ENCODE measurements at regions not wholly inside any gene's neighbourhood (a gene's known extent, or its start where the extent isn't known, plus 50 kb on each side); places are given as distances from the start of the nearest gene placed in this dataset.
"Not testable (repeated sequence)": the region's sequence is repeated elsewhere in the genome, so short reads cannot be mapped to it uniquely, and the experiment has no call there.

DNA sequence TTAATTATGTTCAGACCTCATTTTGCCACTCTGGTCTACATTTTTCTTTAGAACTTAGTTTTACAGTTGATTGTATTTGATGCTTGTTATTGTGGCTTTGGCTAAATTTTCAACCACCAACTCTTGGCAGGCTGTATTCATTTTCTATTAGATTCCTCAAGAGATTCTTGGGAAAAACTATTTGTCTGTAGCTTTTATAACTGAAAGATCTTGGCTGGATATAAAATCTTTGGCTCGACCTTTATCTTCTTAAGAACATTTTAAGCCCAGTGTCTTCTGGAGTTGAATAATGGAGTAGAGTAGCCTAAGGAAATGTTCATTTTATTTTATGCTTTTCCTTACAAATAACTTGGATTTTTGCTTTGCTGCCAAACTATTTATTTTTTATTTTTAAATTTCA, 848.5 kb downstream of the PCDH17 start:
- DNase-seq (ENCODE audit: low read depth): no peak

DNA sequence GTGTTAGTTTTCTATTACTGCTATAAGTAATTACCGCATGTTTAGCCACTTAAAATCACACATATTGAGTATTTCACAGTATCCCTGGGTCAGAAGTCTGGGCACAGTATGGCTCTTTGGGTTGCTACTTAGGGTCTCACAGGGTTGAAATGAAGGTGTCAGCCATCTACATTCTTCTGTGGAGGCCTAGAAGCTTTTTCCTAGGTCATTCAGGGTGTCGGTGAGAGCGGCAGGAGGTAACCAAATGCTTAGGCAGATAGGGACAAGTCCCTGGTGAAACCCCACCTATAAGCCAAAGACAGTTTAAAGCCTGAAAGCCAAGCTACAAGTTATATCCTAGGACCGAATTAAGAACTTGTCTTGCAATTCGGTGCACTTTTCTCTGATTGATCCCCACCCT, 856.7 kb downstream of the PCDH17 start:
- DNase-seq (ENCODE audit: low read depth): no peak

DNA sequence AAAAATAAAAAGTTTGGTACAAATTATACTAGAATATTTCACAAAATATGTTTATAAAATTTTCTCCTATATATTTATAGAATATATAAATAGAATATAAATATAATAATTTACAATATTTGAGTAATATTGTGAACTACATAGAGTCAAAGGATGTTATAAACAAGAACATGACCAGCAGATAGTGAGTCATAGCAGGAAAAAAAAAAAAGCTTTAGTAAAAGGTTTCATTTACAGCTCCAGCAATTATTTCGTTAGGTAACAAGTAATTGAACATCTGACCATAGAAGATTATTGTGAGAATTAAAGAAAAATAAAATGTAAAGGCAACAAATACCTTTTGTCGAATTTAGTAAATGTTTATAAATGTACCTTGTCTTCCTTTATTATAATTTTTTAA, 864.1 kb downstream of the PCDH17 start:
- no peak for DNase-seq (ENCODE audit: low read depth)

DNA sequence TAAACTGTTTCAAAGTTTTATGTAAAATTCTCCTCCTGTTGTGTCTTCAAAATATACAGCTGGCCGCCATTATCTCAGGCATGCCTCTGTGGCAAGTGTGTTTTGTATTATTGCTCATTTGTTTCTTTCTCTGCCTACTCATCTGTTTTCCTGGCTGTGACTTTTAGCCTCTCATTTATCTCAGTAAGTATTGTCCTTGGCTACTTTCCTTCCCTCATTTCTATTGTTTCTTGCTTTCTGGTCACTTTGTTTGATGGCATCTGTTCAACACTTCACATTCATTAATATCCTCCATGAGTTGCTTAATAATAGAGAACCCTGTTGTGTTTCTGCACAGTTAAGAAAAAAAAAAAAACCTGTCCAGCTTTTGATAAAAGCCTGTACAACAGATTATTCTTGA, 869.4 kb downstream of the PCDH17 start:
- no peak for DNase-seq (ENCODE audit: low read depth)

DNA sequence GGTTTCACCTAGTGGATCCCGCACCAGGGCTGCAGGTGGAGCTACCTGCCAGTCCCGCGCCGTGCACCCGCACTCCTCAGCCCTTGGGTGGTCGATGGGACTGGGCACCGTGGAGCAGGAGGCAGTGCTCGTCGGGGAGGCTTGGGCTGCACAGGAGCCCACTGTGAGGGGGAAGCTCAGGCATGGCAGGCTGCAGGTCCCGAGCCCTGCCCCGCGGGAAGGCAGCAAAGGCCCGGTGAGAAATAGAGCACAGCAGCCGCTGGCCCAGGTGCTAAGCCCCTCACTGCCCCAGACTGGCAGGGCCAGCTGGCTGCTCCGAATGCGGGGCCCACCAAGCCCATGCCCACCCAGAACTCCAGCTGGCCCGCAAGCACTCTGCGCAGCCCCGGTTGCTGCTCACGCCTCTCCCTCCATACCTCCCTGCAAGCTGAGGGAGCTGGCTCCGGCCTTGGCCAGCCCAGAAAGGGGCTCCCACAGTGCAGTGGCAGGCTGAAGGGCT, 872.7 kb downstream of the PCDH17 start:
- not testable (repeated sequence) for DNase-seq (ENCODE audit: low read depth)

DNA sequence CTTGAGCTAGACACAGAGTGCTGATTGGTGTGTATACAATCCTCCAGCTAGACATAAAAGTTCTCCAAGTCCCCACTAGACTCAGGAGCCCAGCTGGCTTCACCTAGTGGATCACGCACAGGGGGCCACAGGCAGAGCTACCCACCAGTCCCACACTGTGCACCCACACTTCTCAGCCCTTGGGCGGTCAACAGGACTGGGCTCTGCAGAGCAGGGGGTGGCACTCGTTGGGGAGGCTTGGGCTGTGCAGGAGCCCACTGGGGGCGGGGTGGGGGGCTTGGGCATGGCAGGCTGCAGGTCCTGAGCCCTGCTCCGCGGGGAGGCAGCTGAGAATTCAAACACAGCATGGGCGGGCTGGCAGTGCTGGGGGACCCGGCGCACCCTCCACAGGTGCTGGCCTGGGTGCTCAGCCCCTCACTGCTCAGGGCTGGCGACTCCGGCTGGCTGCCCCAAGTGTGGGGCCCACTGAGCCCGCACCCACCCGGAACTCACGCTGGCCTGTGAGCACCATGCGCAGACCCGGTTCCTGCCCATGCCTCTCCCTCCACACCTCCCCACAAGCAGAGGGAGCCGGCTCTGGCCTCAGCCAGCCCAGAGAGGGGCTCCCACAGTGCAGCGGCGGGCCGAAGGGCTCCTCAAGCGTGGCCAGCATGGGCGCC, 873.8 kb downstream of the PCDH17 start:
- DNase-seq (ENCODE audit: low read depth): not testable (repeated sequence)

DNA sequence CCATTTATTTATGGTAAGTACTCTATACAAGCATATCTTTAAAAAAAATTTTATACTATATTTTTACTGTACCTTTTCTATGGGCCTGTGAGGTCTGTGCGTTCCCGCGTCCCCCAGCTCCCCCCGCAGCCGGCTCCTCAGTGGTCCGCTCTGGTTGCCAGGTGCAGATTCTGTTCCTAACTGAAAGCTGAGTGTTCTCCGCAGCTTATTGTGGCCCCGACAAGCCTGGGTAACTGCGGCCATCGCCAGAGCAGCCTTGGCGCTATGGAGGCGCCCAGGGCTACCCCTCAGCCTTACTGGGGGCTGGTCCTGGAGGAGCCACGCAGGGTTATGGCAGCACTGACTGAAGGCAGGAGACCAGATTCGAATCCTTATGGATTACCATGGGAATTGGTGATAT, 896.8 kb downstream of the PCDH17 start:
- no peak for DNase-seq (ENCODE audit: low read depth)

DNA sequence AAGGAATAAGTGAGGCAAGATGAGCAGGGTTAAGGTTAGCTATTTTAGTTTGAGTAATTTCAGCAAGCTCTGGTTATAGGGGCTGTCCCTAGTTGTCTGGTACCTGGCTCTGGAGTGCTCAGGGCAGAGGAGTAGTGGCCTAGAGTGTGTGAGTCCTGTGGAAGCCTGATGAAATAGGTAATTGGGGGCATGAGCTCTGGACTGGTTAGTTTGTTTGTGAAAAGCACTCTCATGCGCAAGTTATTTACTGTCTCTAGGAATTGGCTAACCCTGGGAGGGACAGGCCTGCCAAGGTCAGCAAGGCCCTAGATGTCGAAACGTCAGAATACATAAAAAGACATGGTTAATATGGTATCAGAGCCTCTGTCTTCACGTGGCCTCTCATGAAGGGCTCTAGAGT, 900.1 kb downstream of the PCDH17 start:
- DNase-seq (ENCODE audit: low read depth): no peak

DNA sequence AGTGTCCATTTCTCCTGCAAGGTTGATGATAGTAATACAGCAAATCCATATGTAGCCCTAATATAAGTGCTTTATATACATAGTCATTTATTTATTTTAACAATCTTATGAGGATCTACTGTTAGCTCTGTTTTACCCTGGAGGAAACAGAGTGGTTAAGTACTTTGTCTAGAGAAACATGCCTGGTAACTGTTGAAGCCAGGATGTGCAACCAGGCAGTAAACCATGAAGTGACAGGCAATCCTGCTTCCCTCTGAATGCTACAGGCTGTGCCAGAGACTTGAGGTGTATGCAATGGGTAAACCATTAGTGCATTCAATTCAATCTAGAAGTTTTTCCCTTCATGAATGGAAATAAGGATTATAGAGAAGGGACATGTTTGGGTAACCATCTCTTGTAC, 911.0 kb downstream of the PCDH17 start:
- DNase-seq (ENCODE audit: low read depth): no peak

DNA sequence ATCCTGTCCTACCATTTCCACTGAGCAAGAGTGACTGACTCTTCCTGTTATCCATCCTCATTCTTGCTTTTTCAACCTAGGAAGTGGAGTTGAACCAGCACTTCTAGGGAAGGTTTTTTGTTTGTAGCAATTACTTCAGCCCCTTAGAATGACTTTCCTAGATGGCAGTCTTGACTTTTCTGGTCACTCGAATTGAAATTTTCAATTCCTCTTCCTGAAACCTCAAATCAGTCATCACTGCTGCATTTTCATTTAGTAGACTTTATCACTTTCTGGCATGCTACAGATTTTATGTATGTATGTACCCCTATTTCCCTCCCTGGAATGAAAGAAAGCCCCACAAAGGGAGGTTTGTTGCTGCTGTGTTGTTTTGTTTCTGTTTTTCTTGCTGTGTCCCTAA, 915.9 kb downstream of the PCDH17 start:
- DNase-seq (ENCODE audit: low read depth): no peak

DNA sequence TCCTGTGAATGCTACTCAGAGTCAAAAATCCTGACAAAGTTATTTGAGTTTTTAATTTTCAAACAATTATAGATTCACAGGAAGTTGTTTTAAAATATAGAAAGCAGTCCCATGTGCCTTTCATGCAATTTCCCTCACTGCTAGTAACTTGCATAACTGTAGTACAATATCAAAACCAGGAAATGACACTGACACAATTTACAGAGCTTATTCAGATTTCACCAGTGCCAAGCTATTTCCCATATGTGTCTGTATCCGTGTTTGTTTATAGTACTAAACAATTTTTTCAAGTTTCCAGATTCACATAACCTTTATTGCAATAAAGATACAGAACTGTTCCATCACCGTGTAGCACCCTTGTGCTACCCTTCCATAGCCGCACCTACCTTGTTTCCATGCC, 934.6 kb downstream of the PCDH17 start:
- no peak for DNase-seq (ENCODE audit: low read depth)

DNA sequence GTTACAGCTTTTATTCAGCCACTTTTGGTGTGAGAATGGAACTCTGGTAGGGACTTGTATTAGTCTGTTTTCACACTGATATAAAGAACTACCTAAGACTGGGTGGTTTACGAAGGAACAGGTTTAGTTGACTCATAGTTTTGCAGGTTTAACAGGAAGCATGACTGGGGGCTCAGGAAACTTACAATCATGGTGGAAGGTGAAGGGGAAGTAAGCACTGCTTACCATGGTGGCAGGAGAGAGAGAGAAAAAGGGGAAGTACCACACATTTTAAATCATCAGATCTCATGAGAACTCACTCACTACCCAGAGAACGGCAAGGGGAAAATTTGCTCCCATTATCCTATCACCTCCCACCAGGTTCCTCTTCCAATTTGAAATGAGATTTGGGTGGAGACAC, 942.2 kb downstream of the PCDH17 start:
- DNase-seq (ENCODE audit: low read depth): no peak

DNA sequence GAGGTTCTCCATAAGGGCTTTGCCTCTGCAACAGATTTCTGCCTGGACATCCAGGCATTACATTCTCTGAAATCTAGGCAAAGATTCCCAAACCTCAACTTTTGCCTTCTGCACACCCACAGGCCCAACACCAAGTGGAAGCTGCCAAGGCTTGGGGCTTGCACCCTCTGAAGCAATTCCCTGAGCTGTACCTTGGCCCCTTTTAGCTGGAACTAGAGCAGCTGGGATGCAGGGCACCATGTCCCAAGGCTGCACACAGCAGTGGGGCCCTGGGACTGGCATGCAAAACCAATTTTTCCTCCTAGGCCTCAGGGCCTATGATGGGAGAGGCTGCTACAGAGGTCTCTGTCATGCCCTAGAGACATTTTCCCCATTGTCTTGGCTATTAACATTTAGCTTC, 943.2 kb downstream of the PCDH17 start:
- no peak for DNase-seq (ENCODE audit: low read depth)

DNA sequence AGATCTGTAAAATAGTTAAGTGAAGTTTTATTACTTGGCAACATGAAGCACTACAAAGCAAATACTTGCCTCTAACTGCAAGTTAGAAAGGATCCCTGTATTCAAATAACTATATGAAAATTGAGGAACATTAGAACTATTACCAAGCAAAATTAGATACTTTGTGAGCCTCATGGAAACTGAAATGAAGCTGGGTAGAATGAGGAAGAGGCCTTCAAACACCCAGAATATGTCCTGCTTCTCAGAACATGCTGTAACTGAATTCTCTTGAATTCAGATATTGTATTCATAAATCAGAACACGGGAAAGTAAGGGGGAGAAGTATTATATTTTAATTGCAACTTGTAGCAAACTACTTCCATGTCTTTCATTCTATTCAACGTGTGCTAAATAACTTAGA, 947.9 kb downstream of the PCDH17 start:
- no peak for DNase-seq (ENCODE audit: low read depth)

DNA sequence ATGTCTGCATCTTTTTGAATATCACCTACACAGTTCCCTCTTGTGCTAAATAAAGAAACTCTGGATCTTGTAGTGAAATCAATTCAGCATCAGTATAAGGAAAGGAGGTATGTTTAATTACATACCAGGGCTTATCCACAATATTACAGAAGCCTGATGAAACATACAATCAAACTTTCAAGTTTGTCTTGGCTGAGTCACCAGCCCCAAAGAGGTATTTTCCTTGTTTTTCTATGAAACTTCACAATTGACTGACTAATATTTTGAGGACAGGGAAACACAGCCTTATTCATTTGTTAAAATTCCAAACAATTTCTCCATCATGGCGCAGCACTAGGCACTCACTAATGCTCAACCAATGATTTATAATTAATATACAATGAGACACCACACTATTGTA, 952.4 kb downstream of the PCDH17 start:
- no peak for DNase-seq (ENCODE audit: low read depth)

DNA sequence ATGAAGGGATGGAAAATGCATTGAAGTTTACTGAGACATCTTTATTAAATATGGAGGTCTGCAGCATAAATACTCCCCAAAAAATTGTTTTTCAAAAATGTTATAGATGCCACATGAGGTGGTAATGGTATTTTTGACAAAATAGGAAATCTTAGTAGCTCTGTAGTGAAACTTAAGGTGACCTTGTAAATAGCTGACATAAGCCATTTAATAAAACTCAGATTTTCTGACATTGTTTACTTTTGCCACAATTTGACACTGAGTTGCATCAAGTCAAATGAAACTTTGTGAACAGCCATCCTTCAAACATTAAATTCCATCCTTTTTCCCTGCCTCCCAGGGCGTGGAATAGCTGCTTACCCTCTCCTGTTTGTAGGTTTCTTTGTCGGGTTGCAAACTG, 953.1 kb downstream of the PCDH17 start:
- no peak for DNase-seq (ENCODE audit: low read depth)

DNA sequence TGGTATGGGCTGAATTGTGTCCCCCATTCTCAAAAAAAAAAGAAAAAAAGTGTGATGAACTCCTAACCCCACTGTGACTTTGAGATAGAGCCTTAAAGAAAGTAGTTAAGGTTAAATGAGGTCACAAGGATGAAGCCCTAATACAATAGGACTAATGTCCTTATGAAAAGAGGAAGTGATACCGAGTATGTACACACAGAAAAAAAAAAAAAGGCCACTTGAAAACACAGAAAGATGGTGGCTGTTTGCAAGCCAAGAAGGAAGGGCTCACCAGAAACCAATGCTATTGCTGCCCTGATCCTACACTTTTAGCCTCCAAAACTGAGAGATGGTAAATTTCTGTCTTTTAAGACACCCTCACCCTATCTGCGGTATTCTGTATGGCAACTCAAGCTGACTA, 955.6 kb downstream of the PCDH17 start:
- DNase-seq (ENCODE audit: low read depth): no peak

DNA sequence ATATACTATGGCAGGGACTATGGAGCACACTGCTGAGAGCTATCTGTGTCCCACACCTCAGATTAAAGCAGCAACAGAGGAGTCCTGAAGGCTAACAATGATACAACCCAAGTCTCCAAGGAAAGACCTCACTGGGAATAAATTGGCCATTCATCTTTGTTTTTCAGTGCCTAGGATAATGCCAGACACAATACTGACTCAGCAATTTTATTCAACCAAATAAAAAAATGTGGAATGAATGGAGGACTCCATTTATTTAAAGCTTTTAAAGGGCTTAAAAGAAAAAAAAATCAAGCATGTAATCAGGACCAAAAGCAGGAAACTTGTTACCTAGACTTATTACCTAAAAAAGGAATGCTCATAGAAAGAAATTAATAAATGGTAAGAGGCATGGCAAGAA, 960.5 kb downstream of the PCDH17 start:
- no peak for DNase-seq (ENCODE audit: low read depth)

DNA sequence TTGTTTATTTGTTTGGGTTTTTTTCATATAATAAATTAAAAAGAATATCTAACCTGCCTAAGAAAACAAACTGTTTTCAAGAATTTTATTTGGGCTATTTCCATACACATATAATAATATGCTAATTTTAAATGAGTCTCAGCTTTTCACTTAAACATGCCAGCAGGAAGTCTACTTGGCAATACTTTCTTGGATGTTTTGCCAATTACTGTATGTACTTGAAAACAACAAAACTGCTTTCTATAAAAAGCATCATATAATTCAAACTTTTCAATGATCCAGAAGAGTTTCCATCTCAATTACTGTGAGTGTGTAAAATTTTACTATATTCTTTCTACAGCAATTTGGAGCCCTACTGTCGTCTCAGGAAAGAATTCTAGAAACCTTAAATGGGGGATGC, 961.2 kb downstream of the PCDH17 start:
- no peak for DNase-seq (ENCODE audit: low read depth)

DNA sequence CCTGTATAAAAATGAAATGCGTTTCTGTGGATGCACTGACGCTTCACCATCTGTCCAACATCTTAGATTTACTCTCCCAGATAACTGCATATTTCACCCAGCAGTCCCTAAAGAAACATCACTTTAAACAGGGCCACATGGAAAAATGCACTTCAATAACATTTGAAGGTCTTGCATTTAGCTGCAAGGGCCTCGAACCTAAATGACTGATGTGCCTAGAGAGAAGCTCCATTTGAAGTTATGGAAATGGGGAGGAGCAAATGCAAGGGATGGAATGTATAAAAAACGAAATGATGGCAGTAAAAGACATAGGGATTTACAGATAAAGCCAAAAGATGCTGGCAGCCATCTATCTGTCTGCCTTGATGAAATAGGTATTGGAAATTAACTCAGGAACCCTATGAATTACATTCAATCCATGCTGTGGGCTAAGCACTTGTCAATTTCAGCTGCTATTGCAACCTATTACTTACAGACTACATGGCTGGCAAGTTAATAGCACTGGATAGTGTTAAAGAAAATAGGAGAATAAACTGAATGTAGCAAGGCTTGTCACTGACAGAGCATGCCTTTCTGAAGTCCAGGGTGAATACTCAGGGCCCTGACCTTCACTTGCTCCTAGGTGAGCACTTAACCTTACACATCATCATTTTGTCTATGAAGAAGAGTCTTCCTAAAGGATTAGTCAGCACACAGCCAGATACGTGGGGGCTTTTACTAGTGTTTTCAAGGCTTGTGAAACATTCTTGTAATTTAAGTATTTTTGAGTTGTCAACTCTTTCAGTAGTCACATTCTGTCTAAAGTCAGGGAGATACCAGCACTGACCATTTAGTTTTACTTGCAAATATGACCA, 963.4 kb downstream of the PCDH17 start:
- no peak for DNase-seq (ENCODE audit: low read depth)

DNA sequence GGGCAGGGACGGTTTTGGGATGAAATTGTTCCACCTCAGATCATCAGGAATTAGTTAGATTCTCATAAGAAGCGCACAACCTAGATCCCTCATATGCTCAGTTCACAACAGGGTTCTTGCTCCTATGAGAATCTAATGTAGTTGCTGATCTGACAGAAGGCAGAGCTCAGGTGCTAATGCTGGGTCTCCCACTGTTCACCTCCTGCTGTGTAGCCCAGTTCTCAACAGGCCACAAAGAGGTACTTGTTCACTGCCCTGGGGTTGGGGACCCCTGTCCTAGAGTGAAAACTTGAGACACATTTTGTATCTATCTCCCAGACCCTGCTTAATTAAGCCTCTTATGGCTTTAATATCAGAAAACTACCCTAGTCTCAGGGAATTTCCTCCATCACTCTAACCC, 966.0 kb downstream of the PCDH17 start:
- DNase-seq (ENCODE audit: low read depth): no peak

DNA sequence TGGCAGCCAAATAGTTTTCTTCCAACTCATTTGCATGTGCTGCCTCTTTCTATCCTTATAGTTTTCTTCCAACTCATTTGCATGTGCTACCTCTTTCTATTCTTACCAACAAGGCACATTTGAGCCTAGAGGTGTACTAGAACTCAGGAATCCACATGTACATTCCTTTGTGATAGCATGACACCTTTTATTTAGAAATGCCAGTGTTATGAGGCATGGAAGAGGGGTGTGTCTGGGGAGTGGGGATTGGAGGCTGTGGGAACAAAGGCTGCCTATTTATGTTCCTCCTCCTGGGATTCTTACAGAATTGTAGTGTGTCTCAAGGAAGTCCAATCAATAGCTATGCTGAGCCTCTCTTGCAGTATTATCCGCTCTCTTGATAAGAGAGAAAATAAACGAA, 966.7 kb downstream of the PCDH17 start:
- no peak for DNase-seq (ENCODE audit: low read depth)

DNA sequence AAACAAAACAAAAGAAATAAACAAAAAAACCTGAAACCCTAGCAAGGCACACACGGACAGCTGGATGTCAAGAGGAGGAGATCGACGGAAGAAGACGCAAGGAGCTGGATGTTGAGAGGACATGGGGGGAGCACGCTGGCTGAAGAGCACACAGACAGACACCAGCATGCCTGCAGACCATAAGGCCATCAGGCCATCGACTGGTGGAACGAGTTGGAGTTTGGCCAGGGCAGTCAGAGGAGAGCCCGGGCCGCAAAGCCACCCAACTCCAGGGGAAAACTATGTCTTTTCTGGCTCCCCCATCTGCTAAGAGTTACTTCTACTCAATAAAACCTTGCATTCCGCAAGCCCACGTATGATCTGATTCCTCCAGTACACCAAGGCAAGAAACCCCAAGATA, 979.6 kb downstream of the PCDH17 start:
- DNase-seq (ENCODE audit: low read depth): no peak

All from LHCN-M2 (cell line).